ENCODE measurements at regions not wholly inside any gene's neighbourhood (a gene's known extent, or its start where the extent isn't known, plus 50 kb on each side); places are given as distances from the start of the nearest gene placed in this dataset.
"Not testable (repeated sequence)": the region's sequence is repeated elsewhere in the genome, so short reads cannot be mapped to it uniquely, and the experiment has no call there.

GRCh38 chr16:17970157-17970765 lies 366.3 kb downstream of the NPIPA8 start:
- no peak for DNase-seq (ENCODE audit: low read depth, low spot score)
- in situ Hi-C loops (cut with HindIII; ENCODE audit: low pct_unique_long_range_greater_than_20kb, low sequenced_read_pairs): no loop called here

- peak; percentile 67 for DNase-seq (ENCODE audit: low read depth, low spot score)
- in situ Hi-C loops (cut with HindIII; ENCODE audit: low pct_unique_long_range_greater_than_20kb, low sequenced_read_pairs): no loop called here
These were observed 371.2 kb downstream of the NPIPA8 start for GRCh38 chr16:17965133-17965900.

GRCh38 chr16:17964196-17964595 lies 372.3 kb downstream of the NPIPA8 start:
- DNase-seq (ENCODE audit: low read depth, low spot score): peak; percentile 96
- in situ Hi-C loops (cut with HindIII; ENCODE audit: low pct_unique_long_range_greater_than_20kb, low sequenced_read_pairs): no loop called here

- DNase-seq (ENCODE audit: low read depth, low spot score): no peak
- in situ Hi-C loops (cut with HindIII; ENCODE audit: low pct_unique_long_range_greater_than_20kb, low sequenced_read_pairs): no loop called here
These were observed 373.2 kb downstream of the NPIPA8 start for GRCh38 chr16:17963185-17963836.

- DNase-seq (ENCODE audit: low read depth, low spot score): no peak
- in situ Hi-C loops (cut with HindIII; ENCODE audit: low pct_unique_long_range_greater_than_20kb, low sequenced_read_pairs): no loop called here
These were observed 373.8 kb downstream of the NPIPA8 start for GRCh38 chr16:17962726-17963125.

GRCh38 chr16:17961822-17962221 lies 374.7 kb downstream of the NPIPA8 start:
- in situ Hi-C loops (cut with HindIII; ENCODE audit: low pct_unique_long_range_greater_than_20kb, low sequenced_read_pairs); DNase-seq (ENCODE audit: low read depth, low spot score): not testable (repeated sequence)

GRCh38 chr16:17951378-17951777 lies 385.2 kb downstream of the NPIPA8 start:
- in situ Hi-C loops (cut with HindIII; ENCODE audit: low pct_unique_long_range_greater_than_20kb, low sequenced_read_pairs): no loop called here
- no peak for DNase-seq (ENCODE audit: low read depth, low spot score)

GRCh38 chr16:17949982-17950250 lies 386.6 kb downstream of the NPIPA8 start:
- in situ Hi-C loops (cut with HindIII; ENCODE audit: low pct_unique_long_range_greater_than_20kb, low sequenced_read_pairs): no loop called here
- DNase-seq (ENCODE audit: low read depth, low spot score): no peak

- in situ Hi-C loops (cut with HindIII; ENCODE audit: low pct_unique_long_range_greater_than_20kb, low sequenced_read_pairs): no loop called here
- no peak for DNase-seq (ENCODE audit: low read depth, low spot score)
These were observed 387.2 kb downstream of the NPIPA8 start for GRCh38 chr16:17949141-17949981.

GRCh38 chr16:17947637-17948036 lies 388.9 kb downstream of the NPIPA8 start:
- in situ Hi-C loops (cut with HindIII; ENCODE audit: low pct_unique_long_range_greater_than_20kb, low sequenced_read_pairs): no loop called here
- no peak for DNase-seq (ENCODE audit: low read depth, low spot score)

GRCh38 chr16:17947165-17947564 lies 389.4 kb downstream of the NPIPA8 start:
- in situ Hi-C loops (cut with HindIII; ENCODE audit: low pct_unique_long_range_greater_than_20kb, low sequenced_read_pairs): no loop called here
- DNase-seq (ENCODE audit: low read depth, low spot score): no peak

- in situ Hi-C loops (cut with HindIII; ENCODE audit: low pct_unique_long_range_greater_than_20kb, low sequenced_read_pairs): no loop called here
- no peak for DNase-seq (ENCODE audit: low read depth, low spot score)
These were observed 391.4 kb downstream of the NPIPA8 start for GRCh38 chr16:17945080-17945601.

- in situ Hi-C loops (cut with HindIII; ENCODE audit: low pct_unique_long_range_greater_than_20kb, low sequenced_read_pairs): no loop called here
- DNase-seq (ENCODE audit: low read depth, low spot score): no peak
These were observed 392.2 kb downstream of the NPIPA8 start for GRCh38 chr16:17944345-17944744.

- DNase-seq (ENCODE audit: low read depth, low spot score): no peak
- in situ Hi-C loops (cut with HindIII; ENCODE audit: low pct_unique_long_range_greater_than_20kb, low sequenced_read_pairs): no loop called here
These were observed 394.5 kb downstream of the NPIPA8 start for GRCh38 chr16:17942067-17942466.

GRCh38 chr16:17940584-17941364 lies 395.8 kb downstream of the NPIPA8 start:
- no peak for DNase-seq (ENCODE audit: low read depth, low spot score)
- in situ Hi-C loops (cut with HindIII; ENCODE audit: low pct_unique_long_range_greater_than_20kb, low sequenced_read_pairs): no loop called here

- DNase-seq (ENCODE audit: low read depth, low spot score): no peak
- in situ Hi-C loops (cut with HindIII; ENCODE audit: low pct_unique_long_range_greater_than_20kb, low sequenced_read_pairs): no loop called here
These were observed 396.8 kb downstream of the NPIPA8 start for GRCh38 chr16:17939723-17940122.

- in situ Hi-C loops (cut with HindIII; ENCODE audit: low pct_unique_long_range_greater_than_20kb, low sequenced_read_pairs): no loop called here
- no peak for DNase-seq (ENCODE audit: low read depth, low spot score)
These were observed 397.4 kb downstream of the NPIPA8 start for GRCh38 chr16:17939122-17939536.
